ENCODE measurements at regions not wholly inside any gene's neighbourhood (a gene's known extent, or its start where the extent isn't known, plus 50 kb on each side); places are given as distances from the start of the nearest gene placed in this dataset.

DNA sequence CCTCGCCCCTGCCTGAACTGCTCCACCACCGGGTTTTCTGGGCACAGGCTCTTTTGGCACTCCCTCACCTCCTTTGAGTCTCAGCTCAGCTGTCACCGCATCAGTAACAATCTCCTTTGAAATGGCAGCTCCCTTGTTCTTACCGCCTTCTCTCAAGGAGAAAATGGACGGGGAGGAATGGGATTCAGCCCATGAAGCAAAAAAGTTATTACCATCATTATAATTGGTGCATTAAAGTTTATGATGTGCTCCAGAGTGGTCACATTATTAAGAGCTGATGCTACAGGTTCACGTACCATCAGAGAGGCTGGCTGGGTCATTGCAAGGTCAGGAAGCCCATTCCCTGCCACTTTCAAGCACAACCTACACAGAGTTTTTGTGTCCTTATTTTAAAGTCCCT is 344.7 kb downstream of the AGTPBP1 start:
- TF ChIP-seq EP300 (conservative IDR thresholded peaks at IDR 0.05; ENCODE audit: poor library complexity, severe bottlenecking) (no peak), POLR2AphosphoS5 (IDR thresholded peaks at IDR 0.05) (no peak), EZH2 (IDR thresholded peaks at IDR 0.05; ENCODE audit: borderline replicate concordance, insufficient read depth, low read length, poor library complexity, severe bottlenecking) (no peak), RAD21 (conservative IDR thresholded peaks at IDR 0.05) (no peak), TAF1 (IDR thresholded peaks at IDR 0.05; ENCODE audit: low read depth) (no peak), MXI1 (conservative IDR thresholded peaks at IDR 0.05; ENCODE audit: poor library complexity, severe bottlenecking) (no peak)
- TF ChIP-seq, protein P1, sequence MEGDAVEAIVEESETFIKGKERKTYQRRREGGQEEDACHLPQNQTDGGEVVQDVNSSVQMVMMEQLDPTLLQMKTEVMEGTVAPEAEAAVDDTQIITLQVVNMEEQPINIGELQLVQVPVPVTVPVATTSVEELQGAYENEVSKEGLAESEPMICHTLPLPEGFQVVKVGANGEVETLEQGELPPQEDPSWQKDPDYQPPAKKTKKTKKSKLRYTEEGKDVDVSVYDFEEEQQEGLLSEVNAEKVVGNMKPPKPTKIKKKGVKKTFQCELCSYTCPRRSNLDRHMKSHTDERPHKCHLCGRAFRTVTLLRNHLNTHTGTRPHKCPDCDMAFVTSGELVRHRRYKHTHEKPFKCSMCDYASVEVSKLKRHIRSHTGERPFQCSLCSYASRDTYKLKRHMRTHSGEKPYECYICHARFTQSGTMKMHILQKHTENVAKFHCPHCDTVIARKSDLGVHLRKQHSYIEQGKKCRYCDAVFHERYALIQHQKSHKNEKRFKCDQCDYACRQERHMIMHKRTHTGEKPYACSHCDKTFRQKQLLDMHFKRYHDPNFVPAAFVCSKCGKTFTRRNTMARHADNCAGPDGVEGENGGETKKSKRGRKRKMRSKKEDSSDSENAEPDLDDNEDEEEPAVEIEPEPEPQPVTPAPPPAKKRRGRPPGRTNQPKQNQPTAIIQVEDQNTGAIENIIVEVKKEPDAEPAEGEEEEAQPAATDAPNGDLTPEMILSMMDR (IDR thresholded peaks at IDR 0.05; ENCODE audit: poor library complexity, severe bottlenecking): no peak
- TF ChIP-seq, protein P2, sequence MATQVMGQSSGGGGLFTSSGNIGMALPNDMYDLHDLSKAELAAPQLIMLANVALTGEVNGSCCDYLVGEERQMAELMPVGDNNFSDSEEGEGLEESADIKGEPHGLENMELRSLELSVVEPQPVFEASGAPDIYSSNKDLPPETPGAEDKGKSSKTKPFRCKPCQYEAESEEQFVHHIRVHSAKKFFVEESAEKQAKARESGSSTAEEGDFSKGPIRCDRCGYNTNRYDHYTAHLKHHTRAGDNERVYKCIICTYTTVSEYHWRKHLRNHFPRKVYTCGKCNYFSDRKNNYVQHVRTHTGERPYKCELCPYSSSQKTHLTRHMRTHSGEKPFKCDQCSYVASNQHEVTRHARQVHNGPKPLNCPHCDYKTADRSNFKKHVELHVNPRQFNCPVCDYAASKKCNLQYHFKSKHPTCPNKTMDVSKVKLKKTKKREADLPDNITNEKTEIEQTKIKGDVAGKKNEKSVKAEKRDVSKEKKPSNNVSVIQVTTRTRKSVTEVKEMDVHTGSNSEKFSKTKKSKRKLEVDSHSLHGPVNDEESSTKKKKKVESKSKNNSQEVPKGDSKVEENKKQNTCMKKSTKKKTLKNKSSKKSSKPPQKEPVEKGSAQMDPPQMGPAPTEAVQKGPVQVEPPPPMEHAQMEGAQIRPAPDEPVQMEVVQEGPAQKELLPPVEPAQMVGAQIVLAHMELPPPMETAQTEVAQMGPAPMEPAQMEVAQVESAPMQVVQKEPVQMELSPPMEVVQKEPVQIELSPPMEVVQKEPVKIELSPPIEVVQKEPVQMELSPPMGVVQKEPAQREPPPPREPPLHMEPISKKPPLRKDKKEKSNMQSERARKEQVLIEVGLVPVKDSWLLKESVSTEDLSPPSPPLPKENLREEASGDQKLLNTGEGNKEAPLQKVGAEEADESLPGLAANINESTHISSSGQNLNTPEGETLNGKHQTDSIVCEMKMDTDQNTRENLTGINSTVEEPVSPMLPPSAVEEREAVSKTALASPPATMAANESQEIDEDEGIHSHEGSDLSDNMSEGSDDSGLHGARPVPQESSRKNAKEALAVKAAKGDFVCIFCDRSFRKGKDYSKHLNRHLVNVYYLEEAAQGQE (IDR thresholded peaks at IDR 0.05; ENCODE audit: borderline replicate concordance): no peak
